CD14-positive monocyte (primary cell): ENCODE measurements at regions not wholly inside any gene's neighbourhood (a gene's known extent, or its start where the extent isn't known, plus 50 kb on each side); places are given as distances from the start of the nearest gene placed in this dataset.

Experiments
- DNase-seq, 3 donors: peaks; one replicate each; pipeline ENCODE4 v3.0.0-alpha.2; 2011 to 2022
- H2AFZ ChIP-seq: 2 replicates; pipeline ENCODE4 v1.6.0; 2012; ENCODE audit warnings: mild to moderate bottlenecking, low read depth, low read length, inconsistent platforms; ENCODE audit not compliant: insufficient read depth, poor library complexity, severe bottlenecking
- H3K27ac ChIP-seq, 2 donors: 1 replicate in 1 of 2; 2 replicates in 1 of 2; pipeline ENCODE4 v1.5.1; 2012 to 2013; ENCODE audit warnings: low read length in 2 of 2, control low read depth in 1 of 2, inconsistent platforms in 1 of 2, low read depth in 1 of 2, mild to moderate bottlenecking in 1 of 2
- H3K27me3 ChIP-seq, 2 donors: one replicate each; pipeline versions ENCODE4 v1.6.0 to v1.6.1; 2011 to 2013; ENCODE audit warnings: low read length in 2 of 2; ENCODE audit not compliant: control insufficient read depth in 2 of 2, insufficient read depth in 2 of 2
- H3K36me3 ChIP-seq, 2 donors: replicated peaks in 1 of 2; 1 replicate in 1 of 2; 2 replicates in 1 of 2; pipeline versions ENCODE4 v1.5.1 to v1.6.1; 2012 to 2013; ENCODE audit warnings: low read length in 2 of 2, control low read depth in 1 of 2, inconsistent platforms in 1 of 2, mild to moderate bottlenecking in 1 of 2; ENCODE audit not compliant: insufficient read depth in 2 of 2, control insufficient read depth in 1 of 2
- H3K4me1 ChIP-seq, 2 donors: 1 replicate in 1 of 2; 2 replicates in 1 of 2; pipeline versions ENCODE4 v1.5.1 to v1.6.1; 2012 to 2013; ENCODE audit warnings: low read length in 2 of 2, control low read depth in 1 of 2, inconsistent platforms in 1 of 2, mild to moderate bottlenecking in 1 of 2, moderate library complexity in 1 of 2; ENCODE audit not compliant: insufficient read depth in 2 of 2, control insufficient read depth in 1 of 2
- H3K4me2 ChIP-seq: replicated peaks from 2 replicates; pipeline ENCODE3; 2012; ENCODE audit warnings: low read length, moderate library complexity, mild to moderate bottlenecking; ENCODE audit not compliant: poor library complexity, severe bottlenecking; ENCODE audit errors: extremely low read depth
- H3K4me3 ChIP-seq, 3 experiments: fragments of 200-600 bp in 1 of 3; sonication (generic) in 1 of 3; replicated peaks in 1 of 3; 1 replicate in 2 of 3; 2 replicates in 1 of 3; pipeline ENCODE4 v1.5.1; 2011 to 2013; ENCODE audit warnings: low read length in 3 of 3, mild to moderate bottlenecking in 3 of 3, control low read depth in 2 of 3, low read depth in 2 of 3, inconsistent platforms in 1 of 3, moderate library complexity in 1 of 3
- H3K79me2 ChIP-seq: 2 replicates; pipeline ENCODE4 v1.6.0; 2012; ENCODE audit warnings: mild to moderate bottlenecking, control low read depth, inconsistent platforms, low read length, moderate library complexity; ENCODE audit not compliant: insufficient read depth
- H3K9ac ChIP-seq: 2 replicates; pipeline ENCODE4 v1.6.0; 2017; ENCODE audit warnings: low read length, mild to moderate bottlenecking; ENCODE audit not compliant: insufficient read depth, poor library complexity, severe bottlenecking
- H3K9me3 ChIP-seq, 2 donors: replicated peaks in 1 of 2; 1 replicate in 1 of 2; 2 replicates in 1 of 2; pipeline versions ENCODE4 v1.5.1 to v1.6.1; 2012 to 2013; ENCODE audit warnings: low read length in 2 of 2, control low read depth in 1 of 2; ENCODE audit not compliant: control insufficient read depth in 1 of 2, insufficient read depth in 1 of 2
- H4K20me1 ChIP-seq: 2 replicates; pipeline ENCODE4 v1.6.0; 2012; ENCODE audit warnings: mild to moderate bottlenecking, low read length, control low read depth, moderate library complexity; ENCODE audit not compliant: insufficient read depth
- H3K27ac Mint-ChIP-seq, 7 donors: one replicate each; pipeline ENCODE4 v1.8.0; 2020; ENCODE audit warnings: mild to moderate bottlenecking in 7 of 7, mixed read lengths in 7 of 7, moderate library complexity in 6 of 7, inconsistent platforms in 2 of 7
- H3K27me3 Mint-ChIP-seq, 3 donors: one replicate each; pipeline ENCODE4 v1.8.0; 2021 to 2022; ENCODE audit warnings: low read depth in 3 of 3, mild to moderate bottlenecking in 3 of 3, mixed read lengths in 3 of 3, moderate library complexity in 3 of 3, inconsistent platforms in 1 of 3
- H3K36me3 Mint-ChIP-seq, 2 donors: one replicate each; pipeline ENCODE4 v1.8.0; 2020; ENCODE audit warnings: mixed read lengths in 2 of 2, inconsistent platforms in 1 of 2, mild to moderate bottlenecking in 1 of 2
- H3K4me1 Mint-ChIP-seq: one replicate; pipeline ENCODE4 v1.8.0; 2020; ENCODE audit warnings: mild to moderate bottlenecking, mixed read lengths
- H3K4me3 Mint-ChIP-seq, 2 donors: one replicate each; pipeline ENCODE4 v1.8.0; 2020; ENCODE audit warnings: mild to moderate bottlenecking in 2 of 2, mixed read lengths in 2 of 2, moderate library complexity in 1 of 2
- H3K9me3 Mint-ChIP-seq, 7 donors: one replicate each; pipeline ENCODE4 v1.8.0; 2020 to 2022; ENCODE audit warnings: mixed read lengths in 7 of 7, mild to moderate bottlenecking in 6 of 7, moderate library complexity in 6 of 7, inconsistent platforms in 2 of 7
- CTCF ChIP-seq: fragments of 200-600 bp; IDR thresholded peaks from one replicate; pipeline ENCODE4 v1.8.0; 2022; ENCODE audit warnings: antibody characterized with exemption, mild to moderate bottlenecking
- WGBS: methylation state at CpG from one replicate; pipeline ENCODE4 v1.1.5; 2013; ENCODE audit warnings: missing lambda C conversion rate; ENCODE audit not compliant: insufficient coverage; 5-methylcytosine and 5-hydroxymethylcytosine counted together
- intact Hi-C, 2 donors: fragments of 100-400 bp; cut with micrococcal nuclease; formaldehyde crosslinking; loops; one replicate each; pipeline versions ENCODE4 v1.15.0 to v1.15.1; 2023

DNA sequence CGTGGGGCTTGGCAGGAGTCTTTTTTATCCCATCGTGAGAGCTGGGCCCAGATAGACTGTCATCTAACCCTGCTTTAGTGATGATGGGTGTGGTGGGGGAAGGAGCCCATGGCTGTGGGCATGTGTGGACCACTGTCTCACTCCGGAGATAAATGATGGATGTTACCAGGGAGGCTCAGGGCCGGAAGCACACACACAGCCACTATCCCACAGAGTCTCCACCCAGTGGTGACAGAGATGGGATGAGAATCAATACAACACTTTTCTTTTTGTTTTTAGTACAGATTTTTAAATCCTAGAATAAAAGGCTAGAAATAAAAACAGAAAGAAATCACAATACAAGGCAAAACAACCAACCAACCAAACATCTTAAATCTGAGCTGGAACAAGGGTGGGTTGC lies 233.4 kb downstream of the SOX11 start:
- 86% methylated on average over 2 of the region's 4 CpGs for WGBS
- no peak overlapping the region for H3K9ac ChIP-seq
- H3K27ac ChIP-seq: no peak overlapping the region
- intact Hi-C loops: no loop called here
- H3K36me3 Mint-ChIP-seq: no peaks in the 10 kb centered on the region
- H4K20me1 ChIP-seq: no peaks in the 10 kb centered on the region
- no peak for TF ChIP-seq CTCF
- no peak overlapping the region for H3K4me3 ChIP-seq
- H3K4me2 ChIP-seq: no peak overlapping the region
- no peak for DNase-seq
- H3K36me3 ChIP-seq: no peaks in the 10 kb centered on the region
- H2AFZ ChIP-seq: no peak overlapping the region
- H3K9me3 ChIP-seq: peaks cover 0 to 7% of the 10 kb centered on the region in 2 donors
- no peaks in the 10 kb centered on the region for H3K4me1 ChIP-seq
- no peaks in the 10 kb centered on the region for H3K27me3 ChIP-seq
- no peak overlapping the region for H3K27ac Mint-ChIP-seq
- no peak overlapping the region for H3K4me3 Mint-ChIP-seq
- H3K9me3 Mint-ChIP-seq: peaks cover 3 to 15% (median 7%) of the 10 kb centered on the region in 7 donors
- H3K4me1 Mint-ChIP-seq: no peaks in the 10 kb centered on the region
- H3K79me2 ChIP-seq: no peaks in the 10 kb centered on the region
- no peaks in the 10 kb centered on the region for H3K27me3 Mint-ChIP-seq

- H3K27me3 Mint-ChIP-seq: no peaks in the 10 kb centered on the region
- no peak overlapping the region for H3K4me3 Mint-ChIP-seq
- no peaks in the 10 kb centered on the region for H3K36me3 ChIP-seq
- H3K36me3 Mint-ChIP-seq: no peaks in the 10 kb centered on the region
- no CpG with 5 or more reads among the region's 6 CpGs for WGBS
- intact Hi-C loops: no loop called here
- no peaks in the 10 kb centered on the region for H4K20me1 ChIP-seq
- no peak for TF ChIP-seq CTCF
- peaks cover 0 to 7% of the 10 kb centered on the region in 2 donors for H3K9me3 ChIP-seq
- H3K27me3 ChIP-seq: no peaks in the 10 kb centered on the region
- no peak overlapping the region for H3K27ac Mint-ChIP-seq
- H3K27ac ChIP-seq: no peak overlapping the region
- H3K9me3 Mint-ChIP-seq: peaks cover 1 to 15% (median 6%) of the 10 kb centered on the region in 7 donors
- H3K79me2 ChIP-seq: no peaks in the 10 kb centered on the region
- H3K4me1 Mint-ChIP-seq: no peaks in the 10 kb centered on the region
- H2AFZ ChIP-seq: no peak overlapping the region
- no peak overlapping the region for H3K4me2 ChIP-seq
- no peak overlapping the region for H3K9ac ChIP-seq
- H3K4me3 ChIP-seq: no peak overlapping the region
- H3K4me1 ChIP-seq: no peaks in the 10 kb centered on the region
- DNase-seq: no peak
Observed at GRCh38 chr2:5926871-5927512, 234.8 kb downstream of the SOX11 start.
